ENCODE measurements at regions not wholly inside any gene's neighbourhood (a gene's known extent, or its start where the extent isn't known, plus 50 kb on each side); places are given as distances from the start of the nearest gene placed in this dataset.

DNA sequence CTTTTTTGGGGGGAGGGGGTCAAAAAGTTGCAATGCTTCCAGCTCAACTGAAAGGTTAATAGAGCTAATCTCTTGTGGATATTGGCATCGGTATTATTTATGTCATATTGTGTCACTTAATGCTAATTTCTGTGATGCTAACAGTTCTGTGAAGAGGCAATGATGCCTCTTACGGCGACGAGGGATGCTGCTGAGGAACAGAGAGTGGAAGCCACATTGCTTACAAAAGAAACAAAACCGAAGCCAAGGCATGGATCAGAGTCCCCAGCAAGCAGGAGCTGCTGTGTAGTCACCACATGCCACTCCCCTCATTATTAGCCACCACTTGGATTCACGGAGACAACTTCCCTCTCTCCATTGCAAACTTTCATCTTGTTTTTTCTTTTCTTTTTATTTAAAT lies 536.5 kb upstream of the MGMT start:
- TF ChIP-seq TAF1 (IDR thresholded peaks at IDR 0.05; ENCODE audit: borderline replicate concordance, insufficient read depth, low read length) (no peak), POLR2AphosphoS5 (IDR thresholded peaks at IDR 0.05; ENCODE audit: low read depth, low read length) (no peak), REST (IDR thresholded peaks at IDR 0.05; ENCODE audit: insufficient read depth in 1 of 2, low read depth in 2 of 2, low read length in 2 of 2) (no peak), FOXP2 (optimal IDR thresholded peaks at IDR 0.05; ENCODE audit: borderline replicate concordance, extremely low read depth, extremely low read length, insufficient read depth) (no peak), SIN3A (IDR thresholded peaks at IDR 0.05; ENCODE audit: borderline replicate concordance, insufficient read depth, low read length) (no peak)

All from PFSK-1 (cell line).